HFFc6 (cell line): ENCODE measurements at regions not wholly inside any gene's neighbourhood (a gene's known extent, or its start where the extent isn't known, plus 50 kb on each side); places are given as distances from the start of the nearest gene placed in this dataset.
"Not testable (repeated sequence)": the region's sequence is repeated elsewhere in the genome, so short reads cannot be mapped to it uniquely, and the experiment has no call there.

ENCODE experiments used
- DNase-seq: peaks from one replicate; pipeline ENCODE4 v3.0.0-alpha.2; 2018
- H3K27ac Mint-ChIP-seq: 2 replicates; pipeline ENCODE4 v1.8.0; 2020; ENCODE audit warnings: mild to moderate bottlenecking, mixed read lengths
- H3K27me3 Mint-ChIP-seq: 2 replicates; pipeline ENCODE4 v1.8.0; 2021; ENCODE audit warnings: mild to moderate bottlenecking, moderate library complexity, mixed read lengths; ENCODE audit not compliant: insufficient read depth
- H3K36me3 Mint-ChIP-seq: 2 replicates; pipeline ENCODE4 v1.8.0; 2021; ENCODE audit warnings: low read depth, mixed read lengths
- H3K4me1 Mint-ChIP-seq: 2 replicates; pipeline ENCODE4 v1.8.0; 2020; ENCODE audit warnings: low read depth, mixed read lengths
- H3K4me3 Mint-ChIP-seq: 2 replicates; pipeline ENCODE4 v1.8.0; 2020; ENCODE audit warnings: mild to moderate bottlenecking, moderate library complexity, mixed read lengths
- H3K9me3 Mint-ChIP-seq: 2 replicates; pipeline ENCODE4 v1.8.0; 2020; ENCODE audit warnings: mild to moderate bottlenecking, mixed read lengths
- TF ChIP-seq, protein P1 (sequence below): fragments of 200-600 bp; sonication (generic); IDR thresholded peaks from 2 replicates; pipeline ENCODE4 v1.5.0; 2021; ENCODE audit warnings: antibody characterized with exemption, mild to moderate bottlenecking

DNA sequence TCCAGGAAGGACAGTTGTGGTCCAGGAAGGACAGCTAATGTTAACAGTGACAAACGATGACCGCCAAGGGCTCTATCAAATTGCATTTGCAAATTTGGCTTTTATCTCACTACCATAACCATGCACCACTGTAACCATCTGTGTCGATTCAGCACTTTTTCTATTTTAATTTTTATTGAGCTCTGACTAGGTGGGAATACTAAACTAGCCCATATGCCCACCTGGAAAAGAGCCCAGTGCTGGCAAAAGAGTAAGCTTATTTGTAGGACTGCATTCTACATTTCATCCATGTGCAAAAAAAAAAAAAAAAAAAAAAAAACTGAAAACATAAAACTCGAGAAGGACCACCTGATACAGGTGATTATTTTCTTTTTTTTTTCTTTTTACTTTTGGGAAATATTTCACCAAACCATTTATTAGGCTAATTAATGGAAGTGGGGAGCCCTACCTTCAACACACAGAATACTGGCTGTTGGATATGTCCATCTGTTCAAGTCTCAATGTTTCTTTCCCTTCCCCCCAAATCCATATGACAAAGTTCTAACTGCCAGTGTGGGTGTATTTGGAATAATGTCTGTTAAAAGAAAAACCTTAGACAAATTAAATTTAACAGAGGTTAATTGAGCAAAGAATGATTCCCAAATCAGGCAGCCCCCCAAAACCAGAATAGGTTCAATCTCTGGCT is 99.5 kb upstream of the MXRA5 start:
- H3K4me3 Mint-ChIP-seq: no peak overlapping the region
- no peaks in the 10 kb centered on the region for H3K36me3 Mint-ChIP-seq
- no peak overlapping the region for H3K27ac Mint-ChIP-seq
- no peaks in the 10 kb centered on the region; the same call in 1 of the 2 replicates for H3K27me3 Mint-ChIP-seq
- peaks cover 11% of the 10 kb centered on the region for H3K4me1 Mint-ChIP-seq
- TF ChIP-seq, protein P1, sequence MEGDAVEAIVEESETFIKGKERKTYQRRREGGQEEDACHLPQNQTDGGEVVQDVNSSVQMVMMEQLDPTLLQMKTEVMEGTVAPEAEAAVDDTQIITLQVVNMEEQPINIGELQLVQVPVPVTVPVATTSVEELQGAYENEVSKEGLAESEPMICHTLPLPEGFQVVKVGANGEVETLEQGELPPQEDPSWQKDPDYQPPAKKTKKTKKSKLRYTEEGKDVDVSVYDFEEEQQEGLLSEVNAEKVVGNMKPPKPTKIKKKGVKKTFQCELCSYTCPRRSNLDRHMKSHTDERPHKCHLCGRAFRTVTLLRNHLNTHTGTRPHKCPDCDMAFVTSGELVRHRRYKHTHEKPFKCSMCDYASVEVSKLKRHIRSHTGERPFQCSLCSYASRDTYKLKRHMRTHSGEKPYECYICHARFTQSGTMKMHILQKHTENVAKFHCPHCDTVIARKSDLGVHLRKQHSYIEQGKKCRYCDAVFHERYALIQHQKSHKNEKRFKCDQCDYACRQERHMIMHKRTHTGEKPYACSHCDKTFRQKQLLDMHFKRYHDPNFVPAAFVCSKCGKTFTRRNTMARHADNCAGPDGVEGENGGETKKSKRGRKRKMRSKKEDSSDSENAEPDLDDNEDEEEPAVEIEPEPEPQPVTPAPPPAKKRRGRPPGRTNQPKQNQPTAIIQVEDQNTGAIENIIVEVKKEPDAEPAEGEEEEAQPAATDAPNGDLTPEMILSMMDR: no peak
- no peaks in the 10 kb centered on the region for H3K9me3 Mint-ChIP-seq
- DNase-seq: no peak

DNA sequence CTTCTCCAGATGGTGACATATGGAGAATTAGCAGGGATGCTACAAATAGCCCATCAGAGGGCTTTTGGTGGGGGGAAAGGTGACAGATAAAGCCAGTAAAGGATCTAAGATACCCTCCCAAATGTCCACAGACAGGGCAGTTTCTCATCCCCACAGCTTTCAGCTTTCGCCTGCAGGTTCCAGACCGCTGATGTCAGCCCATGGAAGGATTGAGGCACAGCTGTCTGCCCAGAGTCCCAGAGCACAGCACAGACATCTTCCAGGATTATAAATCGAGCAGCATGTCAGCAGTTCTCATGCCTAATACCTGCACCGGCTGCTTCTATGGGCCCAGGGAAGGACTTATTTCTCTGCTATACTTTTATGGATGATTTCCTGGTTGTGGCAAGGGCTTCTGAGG is 96.7 kb upstream of the MXRA5 start:
- Mint-ChIP-seq H3K4me1 (no peaks in the 10 kb centered on the region), H3K36me3 (no peaks in the 10 kb centered on the region), H3K27ac (no peak overlapping the region), H3K9me3 (no peaks in the 10 kb centered on the region; the same call in 1 of the 2 replicates), H3K4me3 (no peak overlapping the region), H3K27me3 (peaks cover 4% of the 10 kb centered on the region)
- no peak for DNase-seq
- TF ChIP-seq, protein P1: no peak

DNA sequence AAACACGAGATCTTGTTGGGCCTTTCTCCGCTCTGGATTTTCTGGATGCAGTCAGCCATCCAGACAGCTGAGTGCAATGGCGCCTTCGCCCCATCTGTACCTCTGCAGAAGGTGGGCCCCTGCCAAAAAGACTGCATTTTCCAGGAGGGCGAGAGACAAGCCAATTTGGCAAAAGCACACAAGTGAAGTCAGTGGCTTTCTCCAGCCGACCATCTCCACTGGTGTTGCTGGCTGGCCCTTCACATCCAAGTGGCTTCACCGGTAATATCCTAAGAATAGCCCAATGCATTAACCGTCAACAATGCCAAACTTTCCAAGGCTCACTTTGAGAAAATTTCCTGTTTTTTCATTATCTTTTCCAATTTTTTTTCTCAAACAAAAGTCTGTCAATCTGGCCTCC is 96.2 kb upstream of the MXRA5 start:
- Mint-ChIP-seq H3K9me3 (no peaks in the 10 kb centered on the region; the same call in 1 of the 2 replicates), H3K4me1 (no peaks in the 10 kb centered on the region), H3K36me3 (no peaks in the 10 kb centered on the region), H3K4me3 (no peak overlapping the region), H3K27ac (no peak overlapping the region), H3K27me3 (peaks cover 4% of the 10 kb centered on the region)
- TF ChIP-seq, protein P1: no peak
- no peak for DNase-seq

DNA sequence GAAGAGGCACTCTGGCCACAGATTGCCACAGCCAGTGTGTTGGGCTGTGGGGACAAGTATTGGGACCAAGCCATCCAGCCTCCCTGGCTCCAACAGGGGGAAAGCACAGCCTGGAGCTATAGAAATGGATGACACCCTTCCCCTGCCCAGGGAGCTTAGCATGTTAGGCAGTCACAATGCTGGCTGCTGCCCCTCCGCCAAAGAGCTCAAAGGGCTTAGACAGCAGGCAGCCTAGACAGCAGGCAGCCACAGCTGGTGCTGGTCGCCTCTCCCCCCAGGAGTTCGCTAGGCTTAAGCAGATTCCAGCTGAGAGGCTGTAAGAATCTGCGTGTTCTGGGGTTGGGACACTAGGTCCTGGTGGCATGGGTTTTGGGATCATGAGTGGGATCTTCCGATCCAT is 94.5 kb upstream of the MXRA5 start:
- TF ChIP-seq, protein P1: no peak

DNA sequence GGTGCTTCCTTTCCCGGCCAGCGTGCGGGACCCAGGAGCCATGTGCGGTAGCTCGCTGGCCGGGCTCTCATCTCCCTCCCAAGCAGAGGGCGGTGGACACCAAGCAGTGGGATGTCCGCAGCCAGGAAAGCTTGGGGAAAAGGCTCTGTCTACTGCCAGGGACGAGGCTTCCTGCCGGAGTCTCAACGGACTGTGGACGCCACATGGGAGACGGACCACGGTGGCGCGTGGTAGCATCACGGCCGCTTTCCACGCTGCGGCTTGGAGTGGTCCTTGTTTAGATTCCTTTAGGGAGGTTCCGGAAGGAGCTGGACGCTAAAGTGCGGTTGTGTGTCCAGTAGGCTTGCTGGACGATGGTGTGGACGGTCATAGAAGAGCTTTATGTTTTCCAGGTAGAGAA is 89.5 kb upstream of the MXRA5 start:
- not testable (repeated sequence) for H3K36me3 Mint-ChIP-seq, H3K27me3 Mint-ChIP-seq, H3K4me3 Mint-ChIP-seq, H3K4me1 Mint-ChIP-seq, DNase-seq, H3K9me3 Mint-ChIP-seq, H3K27ac Mint-ChIP-seq

More for the DNA sequence above, 94.5 kb upstream of the MXRA5 start:
- Mint-ChIP-seq H3K36me3 (no peaks in the 10 kb centered on the region), H3K27me3 (peaks cover 4% of the 10 kb centered on the region), H3K4me1 (no peaks in the 10 kb centered on the region), H3K4me3 (no peak overlapping the region), H3K27ac (no peak overlapping the region), H3K9me3 (no peaks in the 10 kb centered on the region; the same call in 1 of the 2 replicates)
- no peak for DNase-seq

DNA sequence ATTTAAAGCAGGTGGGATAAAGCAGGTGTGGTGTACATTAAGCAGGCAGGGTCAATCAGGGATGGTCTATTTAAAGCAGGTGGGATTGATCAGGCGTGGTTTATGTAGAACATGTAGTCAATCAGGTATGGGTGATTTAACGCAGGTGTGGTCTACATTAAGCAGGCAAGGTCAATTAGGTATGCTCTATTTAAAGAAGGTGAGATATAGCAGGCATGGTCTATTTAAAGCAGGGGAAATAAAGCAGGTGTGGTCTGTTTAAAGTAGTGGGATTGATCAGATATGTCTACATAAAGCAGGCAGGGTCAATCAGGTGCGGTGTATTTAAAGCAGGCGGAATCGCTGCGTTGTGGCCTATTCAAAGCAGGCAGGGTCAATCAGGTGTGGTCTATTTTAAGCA is 88.6 kb upstream of the MXRA5 start:
- TF ChIP-seq, protein P1: no peak
- Mint-ChIP-seq H3K9me3 (no peaks in the 10 kb centered on the region), H3K27ac (no peak overlapping the region), H3K4me1 (no peaks in the 10 kb centered on the region), H3K4me3 (no peak overlapping the region), H3K27me3 (peaks cover 5% of the 10 kb centered on the region; the same call in 1 of the 2 replicates), H3K36me3 (no peaks in the 10 kb centered on the region)
- no peak for DNase-seq
